Endothelial cell of umbilical vein (primary cell): ENCODE measurements at regions not wholly inside any gene's neighbourhood (a gene's known extent, or its start where the extent isn't known, plus 50 kb on each side); places are given as distances from the start of the nearest gene placed in this dataset.

Source experiments
- BruUV-seq: library from RNA; stranded (reverse); fragments of 400-500 nt; replicated peaks from 2 replicates; lab custom pipeline; 2021; lab: Mats Ljungman, UMichigan
- CTCF ChIA-PET: fragments of 300-600, 350-600 bp; sonication (Branson Sonifier 250); formaldehyde crosslinking; loops from one replicate; lab custom pipeline; 2021; ENCODE audit warnings: antibody characterized with exemption, inconsistent platforms; lab: Charles Lee
- POLR2A ChIA-PET: fragments of 300-600, 350-600 bp; sonication (Branson Sonifier 250); formaldehyde crosslinking; loops from one replicate; lab custom pipeline; 2021; ENCODE audit warnings: antibody characterized with exemption, inconsistent platforms; lab: Charles Lee
- DNase-seq: peaks from one replicate; pipeline ENCODE4 v3.0.0-alpha.2; 2011; ENCODE audit warnings: low read depth, low spot score
- FAIRE-seq: peaks from 2 replicates; lab custom pipeline; 2011; peaks lifted over from hg19 to GRCh38; lab: Jason Lieb, UNC
- H2AFZ ChIP-seq: 2 replicates; pipeline ENCODE4 v1.6.0; 2012; ENCODE audit warnings: low read depth, low read length, control low read depth, inconsistent platforms
- H3K27ac ChIP-seq: 2 replicates; pipeline ENCODE4 v1.5.1; 2011; ENCODE audit warnings: low read depth, mild to moderate bottlenecking, control low read depth, low read length, moderate library complexity; ENCODE audit not compliant: insufficient read depth
- H3K27me3 ChIP-seq, 2 experiments: 2 replicates each; pipeline versions ENCODE4 v1.6.0 to v1.6.1; 2011; ENCODE audit warnings: low read length in 2 of 2, mixed read lengths in 1 of 2; ENCODE audit not compliant: control insufficient read depth in 2 of 2, insufficient read depth in 2 of 2
- H3K36me3 ChIP-seq, 2 experiments: 2 replicates in 1 of 2; 3 replicates in 1 of 2; pipeline ENCODE4 v1.5.1; 2011; ENCODE audit warnings: low read length in 2 of 2, mild to moderate bottlenecking in 1 of 2, moderate library complexity in 1 of 2; ENCODE audit not compliant: control insufficient read depth in 2 of 2, insufficient read depth in 2 of 2; ENCODE audit errors: extremely low read depth in 1 of 2
- H3K4me1 ChIP-seq: 3 replicates; pipeline ENCODE4 v1.5.1; 2011; ENCODE audit warnings: mild to moderate bottlenecking, low read length; ENCODE audit not compliant: control insufficient read depth, insufficient read depth; ENCODE audit errors: extremely low read depth
- H3K4me2 ChIP-seq: 2 replicates; pipeline ENCODE4 v1.6.1; 2011; ENCODE audit warnings: low read length, control low read depth, mixed read lengths; ENCODE audit not compliant: insufficient read depth
- H3K4me3 ChIP-seq, 3 experiments: fragments of 200-600 bp in 1 of 3; sonication (generic), shearing (Covaris generic) in 1 of 3; replicated peaks in 1 of 3; 2 replicates each; pipeline ENCODE4 v1.5.1; 2011 to 2016; ENCODE audit warnings: control low read depth in 3 of 3, low read length in 3 of 3, mild to moderate bottlenecking in 2 of 3, inconsistent platforms in 1 of 3, low read depth in 1 of 3, moderate library complexity in 1 of 3; ENCODE audit not compliant: insufficient read depth in 1 of 3
- H3K79me2 ChIP-seq: 2 replicates; pipeline ENCODE4 v1.6.0; 2012; ENCODE audit warnings: low read length, inconsistent platforms; ENCODE audit not compliant: control insufficient read depth, insufficient read depth
- H3K9ac ChIP-seq: replicated peaks from 2 replicates; pipeline ENCODE3; 2011; ENCODE audit warnings: low read length, control low read depth; ENCODE audit not compliant: insufficient read depth; ENCODE audit errors: extremely low read depth
- H3K9me1 ChIP-seq: replicated peaks from 3 replicates; pipeline ENCODE4 v1.6.0; 2011; ENCODE audit warnings: mild to moderate bottlenecking, low read length; ENCODE audit not compliant: control insufficient read depth, insufficient read depth; ENCODE audit errors: extremely low read depth
- H3K9me3 ChIP-seq: replicated peaks from 2 replicates; pipeline ENCODE4 v1.5.1; 2012; ENCODE audit warnings: low read length, inconsistent platforms; ENCODE audit not compliant: control insufficient read depth, insufficient read depth
- H4K20me1 ChIP-seq: replicated peaks from 2 replicates; pipeline ENCODE3; 2011; ENCODE audit warnings: mild to moderate bottlenecking, low read length; ENCODE audit not compliant: control insufficient read depth, insufficient read depth; ENCODE audit errors: extremely low read depth
- EZH2 ChIP-seq: IDR thresholded peaks from 2 replicates; pipeline ENCODE4 v1.6.1; 2012; ENCODE audit warnings: borderline replicate concordance, low read depth, mild to moderate bottlenecking, moderate library complexity, low read length, inconsistent platforms; ENCODE audit not compliant: severe bottlenecking
- FOS ChIP-seq: IDR thresholded peaks from 2 replicates; pipeline ENCODE4 v1.6.1; 2011; ENCODE audit warnings: mild to moderate bottlenecking, low read length, moderate library complexity, borderline replicate concordance; ENCODE audit not compliant: insufficient read depth
- GATA2 ChIP-seq: IDR thresholded peaks from 2 replicates; pipeline ENCODE4 v1.7.0; 2011; ENCODE audit warnings: low read depth, mild to moderate bottlenecking, moderate library complexity, mixed read lengths, low read length; ENCODE audit not compliant: insufficient read length, insufficient read depth
- JUN ChIP-seq: IDR thresholded peaks from 2 replicates; pipeline ENCODE4 v1.6.1; 2011; ENCODE audit warnings: borderline replicate concordance, low read depth; ENCODE audit not compliant: insufficient read length, insufficient read depth
- MYC ChIP-seq: IDR thresholded peaks from one replicate; pipeline ENCODE4 v1.6.1; 2011; ENCODE audit warnings: mild to moderate bottlenecking, low read depth, low read length
- POLR2A ChIP-seq: IDR thresholded peaks from 2 replicates; pipeline ENCODE4 v1.6.1; 2012; ENCODE audit warnings: low read depth, mild to moderate bottlenecking, control low read depth, low read length
- POLR2AphosphoS5 ChIP-seq: IDR thresholded peaks from 2 replicates; pipeline ENCODE4 v1.6.1; 2012; ENCODE audit warnings: low read depth, mild to moderate bottlenecking, control low read depth, low read length, moderate library complexity; ENCODE audit not compliant: insufficient read depth
- dilution Hi-C: fragments of 300-500 bp; cut with MboI; formaldehyde crosslinking; loops from one replicate; pipeline ENCODE4 v1.15.0; 2019; ENCODE audit warnings: low sequenced_read_pairs; ENCODE audit not compliant: extremely low pct_ligation_motif_present
- intact Hi-C: fragments of 100-400 bp; cut with micrococcal nuclease; formaldehyde crosslinking; loops from one replicate; pipeline ENCODE4 v1.10.0; 2022
- TF ChIP-seq, protein P1 (sequence below), 2 donors: IDR thresholded peaks; 1 replicate in 1 of 2; 2 replicates in 1 of 2; pipeline ENCODE4 v1.5.1; 2011; ENCODE audit warnings: low read length in 2 of 2, mild to moderate bottlenecking in 2 of 2, moderate library complexity in 2 of 2, control low read depth in 1 of 2, inconsistent platforms in 1 of 2, low read depth in 1 of 2; ENCODE audit not compliant: insufficient read depth in 1 of 2; ENCODE audit errors: extremely low read depth in 1 of 2
- TF ChIP-seq, protein P2 (sequence below): IDR thresholded peaks from 2 replicates; pipeline ENCODE4 v1.6.1; 2011; ENCODE audit not compliant: insufficient read depth, insufficient read length

DNA sequence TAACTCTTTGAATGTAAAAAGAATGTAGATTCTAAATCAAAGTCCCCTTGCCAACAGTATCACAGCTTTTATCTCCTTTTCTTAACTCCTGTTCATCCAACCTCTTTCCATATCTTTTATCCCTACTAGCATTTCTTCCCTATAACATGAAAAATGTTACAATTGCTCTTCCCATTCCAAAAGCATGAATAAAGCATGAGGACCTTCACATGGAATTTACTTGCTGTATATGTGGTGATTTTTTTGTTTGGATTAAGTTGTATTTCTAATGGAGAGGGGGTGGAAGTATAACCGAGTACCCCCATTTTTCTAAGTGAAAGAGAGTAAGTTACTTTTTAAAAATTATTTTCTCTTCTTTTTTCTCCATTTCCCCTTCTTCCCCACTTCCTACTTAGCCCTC, 94.9 kb upstream of the RBBP8 start:
- TF ChIP-seq, protein P1, sequence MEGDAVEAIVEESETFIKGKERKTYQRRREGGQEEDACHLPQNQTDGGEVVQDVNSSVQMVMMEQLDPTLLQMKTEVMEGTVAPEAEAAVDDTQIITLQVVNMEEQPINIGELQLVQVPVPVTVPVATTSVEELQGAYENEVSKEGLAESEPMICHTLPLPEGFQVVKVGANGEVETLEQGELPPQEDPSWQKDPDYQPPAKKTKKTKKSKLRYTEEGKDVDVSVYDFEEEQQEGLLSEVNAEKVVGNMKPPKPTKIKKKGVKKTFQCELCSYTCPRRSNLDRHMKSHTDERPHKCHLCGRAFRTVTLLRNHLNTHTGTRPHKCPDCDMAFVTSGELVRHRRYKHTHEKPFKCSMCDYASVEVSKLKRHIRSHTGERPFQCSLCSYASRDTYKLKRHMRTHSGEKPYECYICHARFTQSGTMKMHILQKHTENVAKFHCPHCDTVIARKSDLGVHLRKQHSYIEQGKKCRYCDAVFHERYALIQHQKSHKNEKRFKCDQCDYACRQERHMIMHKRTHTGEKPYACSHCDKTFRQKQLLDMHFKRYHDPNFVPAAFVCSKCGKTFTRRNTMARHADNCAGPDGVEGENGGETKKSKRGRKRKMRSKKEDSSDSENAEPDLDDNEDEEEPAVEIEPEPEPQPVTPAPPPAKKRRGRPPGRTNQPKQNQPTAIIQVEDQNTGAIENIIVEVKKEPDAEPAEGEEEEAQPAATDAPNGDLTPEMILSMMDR (IDR thresholded peaks at IDR 0.05; ENCODE audit: extremely low read depth in 1 of 2, insufficient read depth in 1 of 2, low read depth in 1 of 2, low read length in 2 of 2): no peak
- no peak for TF ChIP-seq FOS
- TF ChIP-seq MYC: no peak
- TF ChIP-seq JUN: no peak
- TF ChIP-seq POLR2AphosphoS5: no peak
- no peak for TF ChIP-seq EZH2
- TF ChIP-seq, protein P2, sequence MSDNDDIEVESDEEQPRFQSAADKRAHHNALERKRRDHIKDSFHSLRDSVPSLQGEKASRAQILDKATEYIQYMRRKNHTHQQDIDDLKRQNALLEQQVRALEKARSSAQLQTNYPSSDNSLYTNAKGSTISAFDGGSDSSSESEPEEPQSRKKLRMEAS: no peak
- TF ChIP-seq POLR2A: no peak
- no peak for TF ChIP-seq GATA2
- Histone ChIP-seq H3K4me2 (no peak overlapping the region), H3K27ac (no peak overlapping the region), H3K79me2 (no peaks in the 10 kb centered on the region), H2AFZ (no peak overlapping the region), H3K9me3 (no peaks in the 10 kb centered on the region), H3K4me3 (no peak overlapping the region), H3K4me1 (no peaks in the 10 kb centered on the region), H3K36me3 (no peaks in the 10 kb centered on the region), H3K27me3 (peaks cover 52 to 85% of the 10 kb centered on the region in 2 experiments), H3K9me1 (no peaks in the 10 kb centered on the region), H3K9ac (no peak overlapping the region), H4K20me1 (no peaks in the 10 kb centered on the region)
- ChIA-PET POLR2A (no interaction called here), CTCF (interaction anchor here (1.1 to 1.6 kb wide), 3 partner anchors 24 to 145 kb away, joined by 4 to 7 read pairs (median 5); no protein-coding TSS in a partner anchor)
- FAIRE-seq (no peak), DNase-seq (no peak)
- dilution Hi-C loops (no loop called here), intact Hi-C loops (no loop called here)
- BruUV-seq: no TSS peak
